ENCODE measurements at regions not wholly inside any gene's neighbourhood (a gene's known extent, or its start where the extent isn't known, plus 50 kb on each side); places are given as distances from the start of the nearest gene placed in this dataset.

DNA sequence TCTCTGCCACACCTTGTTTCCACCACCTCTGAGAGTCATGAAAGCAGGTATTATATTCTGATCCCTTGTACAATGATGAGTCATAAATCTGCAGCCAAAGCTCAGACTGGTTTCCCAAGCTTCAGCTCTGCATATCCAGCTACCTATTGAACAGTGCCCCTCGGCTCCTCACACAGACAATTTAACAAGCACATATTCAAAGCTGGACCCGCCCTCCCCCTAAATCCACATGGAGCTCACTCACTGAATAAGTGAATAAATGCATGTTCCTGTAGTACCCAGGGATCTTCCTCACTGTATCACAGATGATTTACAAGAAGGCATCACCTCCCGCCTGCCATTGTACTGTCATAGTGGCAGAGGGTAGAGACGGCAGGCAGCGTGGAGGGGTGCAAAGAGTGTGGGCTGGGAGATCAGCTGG is 516.4 kb downstream of the GRIN2A start:
- no peak for ATAC-seq
- TF ChIP-seq CSDC2 (CRISPR knock-in tag; IDR thresholded peaks at IDR 0.05) (no peak), BACH2 (CRISPR knock-in tag; IDR thresholded peaks at IDR 0.05; ENCODE audit: borderline replicate concordance) (no peak), ZNF8 (CRISPR knock-in tag; IDR thresholded peaks at IDR 0.05) (no peak), ESRRG (CRISPR knock-in tag; IDR thresholded peaks at IDR 0.05) (no peak), TOX (CRISPR knock-in tag; IDR thresholded peaks at IDR 0.05; ENCODE audit: borderline replicate concordance) (no peak), ZFP3 (CRISPR knock-in tag; IDR thresholded peaks at IDR 0.05) (no peak), ZC3H10 (CRISPR knock-in tag; IDR thresholded peaks at IDR 0.05) (no peak), ZFP30 (CRISPR knock-in tag; IDR thresholded peaks at IDR 0.05) (no peak), TCF4 (CRISPR knock-in tag; IDR thresholded peaks at IDR 0.05; ENCODE audit: borderline replicate concordance) (no peak), SNAI2 (CRISPR knock-in tag; IDR thresholded peaks at IDR 0.05) (no peak), PPARA (CRISPR knock-in tag; IDR thresholded peaks at IDR 0.05; ENCODE audit: borderline replicate concordance) (no peak)
- TF ChIP-seq, protein P1, sequence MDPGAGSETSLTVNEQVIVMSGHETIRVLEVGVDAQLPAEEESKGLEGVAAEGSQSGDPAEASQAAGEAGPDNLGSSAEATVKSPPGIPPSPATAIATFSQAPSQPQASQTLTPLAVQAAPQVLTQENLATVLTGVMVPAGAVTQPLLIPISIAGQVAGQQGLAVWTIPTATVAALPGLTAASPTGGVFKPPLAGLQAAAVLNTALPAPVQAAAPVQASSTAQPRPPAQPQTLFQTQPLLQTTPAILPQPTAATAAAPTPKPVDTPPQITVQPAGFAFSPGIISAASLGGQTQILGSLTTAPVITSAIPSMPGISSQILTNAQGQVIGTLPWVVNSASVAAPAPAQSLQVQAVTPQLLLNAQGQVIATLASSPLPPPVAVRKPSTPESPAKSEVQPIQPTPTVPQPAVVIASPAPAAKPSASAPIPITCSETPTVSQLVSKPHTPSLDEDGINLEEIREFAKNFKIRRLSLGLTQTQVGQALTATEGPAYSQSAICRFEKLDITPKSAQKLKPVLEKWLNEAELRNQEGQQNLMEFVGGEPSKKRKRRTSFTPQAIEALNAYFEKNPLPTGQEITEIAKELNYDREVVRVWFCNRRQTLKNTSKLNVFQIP (CRISPR knock-in tag; IDR thresholded peaks at IDR 0.05; ENCODE audit: borderline replicate concordance, low read depth): no peak
- TF ChIP-seq, protein P2, sequence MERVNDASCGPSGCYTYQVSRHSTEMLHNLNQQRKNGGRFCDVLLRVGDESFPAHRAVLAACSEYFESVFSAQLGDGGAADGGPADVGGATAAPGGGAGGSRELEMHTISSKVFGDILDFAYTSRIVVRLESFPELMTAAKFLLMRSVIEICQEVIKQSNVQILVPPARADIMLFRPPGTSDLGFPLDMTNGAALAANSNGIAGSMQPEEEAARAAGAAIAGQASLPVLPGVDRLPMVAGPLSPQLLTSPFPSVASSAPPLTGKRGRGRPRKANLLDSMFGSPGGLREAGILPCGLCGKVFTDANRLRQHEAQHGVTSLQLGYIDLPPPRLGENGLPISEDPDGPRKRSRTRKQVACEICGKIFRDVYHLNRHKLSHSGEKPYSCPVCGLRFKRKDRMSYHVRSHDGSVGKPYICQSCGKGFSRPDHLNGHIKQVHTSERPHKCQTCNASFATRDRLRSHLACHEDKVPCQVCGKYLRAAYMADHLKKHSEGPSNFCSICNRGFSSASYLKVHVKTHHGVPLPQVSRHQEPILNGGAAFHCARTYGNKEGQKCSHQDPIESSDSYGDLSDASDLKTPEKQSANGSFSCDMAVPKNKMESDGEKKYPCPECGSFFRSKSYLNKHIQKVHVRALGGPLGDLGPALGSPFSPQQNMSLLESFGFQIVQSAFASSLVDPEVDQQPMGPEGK (CRISPR knock-in tag; IDR thresholded peaks at IDR 0.05; ENCODE audit: borderline replicate concordance): no peak

DNA sequence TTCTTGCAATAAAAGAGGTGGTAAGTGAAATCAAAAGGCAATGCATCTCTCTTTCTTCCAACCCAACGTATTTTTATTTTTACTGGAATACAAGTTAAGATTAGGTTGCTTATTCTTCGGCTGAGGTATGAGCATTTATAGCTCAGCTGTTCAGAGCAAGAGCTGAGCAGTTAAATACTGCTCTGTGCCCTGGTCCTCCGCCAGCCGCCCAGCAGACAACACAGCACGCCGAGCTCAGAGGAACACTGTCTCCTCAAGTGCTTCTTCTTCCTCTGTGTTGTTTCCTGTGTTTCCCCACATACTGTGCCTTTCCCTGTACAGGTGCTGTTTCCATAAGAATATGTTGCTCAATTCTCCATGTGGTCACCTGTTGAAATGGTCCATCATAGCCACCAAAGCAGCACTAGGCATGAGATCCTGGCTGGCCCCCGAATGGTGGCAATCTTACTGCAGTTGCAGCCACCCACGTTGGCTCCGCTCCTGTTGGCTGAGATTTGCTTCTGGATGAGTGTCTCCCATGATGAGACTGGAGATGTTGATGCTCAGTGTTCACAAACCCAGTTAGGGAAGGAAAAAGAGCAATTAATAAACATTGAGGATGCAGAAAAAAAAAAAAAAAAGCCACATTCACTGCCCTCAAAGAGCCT is 515.3 kb downstream of the GRIN2A start:
- TF ChIP-seq CSDC2 (CRISPR knock-in tag; IDR thresholded peaks at IDR 0.05) (no peak), ZFP30 (CRISPR knock-in tag; IDR thresholded peaks at IDR 0.05) (no peak), ZNF8 (CRISPR knock-in tag; IDR thresholded peaks at IDR 0.05) (no peak), OSR1 (CRISPR knock-in tag; IDR thresholded peaks at IDR 0.05) (no peak), ARNTL (CRISPR knock-in tag; IDR thresholded peaks at IDR 0.05; ENCODE audit: borderline replicate concordance, low read depth) (no peak), ESRRG (CRISPR knock-in tag; IDR thresholded peaks at IDR 0.05) (no peak), ZC3H10 (CRISPR knock-in tag; IDR thresholded peaks at IDR 0.05) (no peak), ISL1 (CRISPR knock-in tag; IDR thresholded peaks at IDR 0.05) (no peak), SNAI2 (CRISPR knock-in tag; IDR thresholded peaks at IDR 0.05) (no peak), TOX (CRISPR knock-in tag; IDR thresholded peaks at IDR 0.05; ENCODE audit: borderline replicate concordance) (no peak), ZNF565 (CRISPR knock-in tag; conservative IDR thresholded peaks at IDR 0.05; ENCODE audit: low read depth) (no peak)
- TF ChIP-seq, protein P3, sequence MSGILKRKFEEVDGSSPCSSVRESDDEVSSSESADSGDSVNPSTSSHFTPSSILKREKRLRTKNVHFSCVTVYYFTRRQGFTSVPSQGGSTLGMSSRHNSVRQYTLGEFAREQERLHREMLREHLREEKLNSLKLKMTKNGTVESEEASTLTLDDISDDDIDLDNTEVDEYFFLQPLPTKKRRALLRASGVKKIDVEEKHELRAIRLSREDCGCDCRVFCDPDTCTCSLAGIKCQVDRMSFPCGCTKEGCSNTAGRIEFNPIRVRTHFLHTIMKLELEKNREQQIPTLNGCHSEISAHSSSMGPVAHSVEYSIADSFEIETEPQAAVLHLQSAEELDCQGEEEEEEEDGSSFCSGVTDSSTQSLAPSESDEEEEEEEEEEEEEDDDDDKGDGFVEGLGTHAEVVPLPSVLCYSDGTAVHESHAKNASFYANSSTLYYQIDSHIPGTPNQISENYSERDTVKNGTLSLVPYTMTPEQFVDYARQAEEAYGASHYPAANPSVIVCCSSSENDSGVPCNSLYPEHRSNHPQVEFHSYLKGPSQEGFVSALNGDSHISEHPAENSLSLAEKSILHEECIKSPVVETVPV (CRISPR knock-in tag; IDR thresholded peaks at IDR 0.05): no peak
- TF ChIP-seq, protein P1 (CRISPR knock-in tag; IDR thresholded peaks at IDR 0.05; ENCODE audit: borderline replicate concordance, low read depth): no peak
- TF ChIP-seq, protein P4, sequence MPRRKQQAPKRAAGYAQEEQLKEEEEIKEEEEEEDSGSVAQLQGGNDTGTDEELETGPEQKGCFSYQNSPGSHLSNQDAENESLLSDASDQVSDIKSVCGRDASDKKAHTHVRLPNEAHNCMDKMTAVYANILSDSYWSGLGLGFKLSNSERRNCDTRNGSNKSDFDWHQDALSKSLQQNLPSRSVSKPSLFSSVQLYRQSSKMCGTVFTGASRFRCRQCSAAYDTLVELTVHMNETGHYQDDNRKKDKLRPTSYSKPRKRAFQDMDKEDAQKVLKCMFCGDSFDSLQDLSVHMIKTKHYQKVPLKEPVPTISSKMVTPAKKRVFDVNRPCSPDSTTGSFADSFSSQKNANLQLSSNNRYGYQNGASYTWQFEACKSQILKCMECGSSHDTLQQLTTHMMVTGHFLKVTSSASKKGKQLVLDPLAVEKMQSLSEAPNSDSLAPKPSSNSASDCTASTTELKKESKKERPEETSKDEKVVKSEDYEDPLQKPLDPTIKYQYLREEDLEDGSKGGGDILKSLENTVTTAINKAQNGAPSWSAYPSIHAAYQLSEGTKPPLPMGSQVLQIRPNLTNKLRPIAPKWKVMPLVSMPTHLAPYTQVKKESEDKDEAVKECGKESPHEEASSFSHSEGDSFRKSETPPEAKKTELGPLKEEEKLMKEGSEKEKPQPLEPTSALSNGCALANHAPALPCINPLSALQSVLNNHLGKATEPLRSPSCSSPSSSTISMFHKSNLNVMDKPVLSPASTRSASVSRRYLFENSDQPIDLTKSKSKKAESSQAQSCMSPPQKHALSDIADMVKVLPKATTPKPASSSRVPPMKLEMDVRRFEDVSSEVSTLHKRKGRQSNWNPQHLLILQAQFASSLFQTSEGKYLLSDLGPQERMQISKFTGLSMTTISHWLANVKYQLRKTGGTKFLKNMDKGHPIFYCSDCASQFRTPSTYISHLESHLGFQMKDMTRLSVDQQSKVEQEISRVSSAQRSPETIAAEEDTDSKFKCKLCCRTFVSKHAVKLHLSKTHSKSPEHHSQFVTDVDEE (CRISPR knock-in tag; IDR thresholded peaks at IDR 0.05): no peak
- TF ChIP-seq, protein P2 (CRISPR knock-in tag; IDR thresholded peaks at IDR 0.05; ENCODE audit: borderline replicate concordance): no peak
- TF ChIP-seq, protein P5, sequence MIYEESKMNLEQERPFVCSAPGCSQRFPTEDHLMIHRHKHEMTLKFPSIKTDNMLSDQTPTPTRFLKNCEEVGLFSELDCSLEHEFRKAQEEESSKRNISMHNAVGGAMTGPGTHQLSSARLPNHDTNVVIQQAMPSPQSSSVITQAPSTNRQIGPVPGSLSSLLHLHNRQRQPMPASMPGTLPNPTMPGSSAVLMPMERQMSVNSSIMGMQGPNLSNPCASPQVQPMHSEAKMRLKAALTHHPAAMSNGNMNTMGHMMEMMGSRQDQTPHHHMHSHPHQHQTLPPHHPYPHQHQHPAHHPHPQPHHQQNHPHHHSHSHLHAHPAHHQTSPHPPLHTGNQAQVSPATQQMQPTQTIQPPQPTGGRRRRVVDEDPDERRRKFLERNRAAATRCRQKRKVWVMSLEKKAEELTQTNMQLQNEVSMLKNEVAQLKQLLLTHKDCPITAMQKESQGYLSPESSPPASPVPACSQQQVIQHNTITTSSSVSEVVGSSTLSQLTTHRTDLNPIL (CRISPR knock-in tag; IDR thresholded peaks at IDR 0.05; ENCODE audit: low read depth): no peak
- ATAC-seq: no peak

Data from SK-N-SH treated with all-trans-retinoic acid at 6 μM for 48 hours (cell line).